ENCODE measurements at regions not wholly inside any gene's neighbourhood (a gene's known extent, or its start where the extent isn't known, plus 50 kb on each side); places are given as distances from the start of the nearest gene placed in this dataset.

DNA sequence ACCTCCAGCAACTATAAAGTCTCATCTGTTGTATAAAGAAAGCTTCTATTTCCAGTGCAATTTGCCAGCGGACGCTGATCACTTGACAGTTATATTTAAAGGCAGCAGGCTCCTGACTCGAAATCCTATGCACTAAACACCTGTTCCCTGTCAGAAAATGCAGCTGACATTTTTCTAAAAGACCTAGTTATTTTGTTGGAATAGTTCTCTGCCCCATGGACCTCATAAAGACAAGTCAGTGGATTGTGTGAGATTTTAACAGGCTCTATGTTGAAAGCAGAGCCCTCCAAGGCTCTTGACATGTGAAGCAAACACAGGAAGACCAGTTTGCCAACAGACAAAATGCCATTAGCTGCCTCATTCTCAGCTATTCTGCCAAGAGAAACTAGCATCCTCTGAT is 304.7 kb upstream of the KLF12 start:
- FAIRE-seq, result no peak
- Histone ChIP-seq H3K4me2 (ENCODE audit: control insufficient read depth, insufficient read depth) (no peak overlapping the region), H3K79me2 (ENCODE audit: control insufficient read depth, insufficient read depth, low read length) (no peaks in the 10 kb centered on the region), H3K9ac (ENCODE audit: control insufficient read depth, insufficient read depth, low read length) (no peak overlapping the region), H3K4me3 (no peak overlapping the region), H3K27me3 (replicated peaks in 1 of 2; ENCODE audit: control insufficient read depth in 2 of 2, insufficient read depth in 2 of 2, low read length in 1 of 2) (no peaks in the 10 kb centered on the region), H3K9me3 (replicated peaks; ENCODE audit: control insufficient read depth, insufficient read depth, low read length) (no peaks in the 10 kb centered on the region), H3K36me3 (ENCODE audit: control insufficient read depth in 2 of 2, insufficient read depth in 2 of 2, low read length in 1 of 2) (no peaks in the 10 kb centered on the region), H4K20me1 (ENCODE audit: control insufficient read depth, insufficient read depth) (no peaks in the 10 kb centered on the region), H3K27ac (ENCODE audit: control insufficient read depth, insufficient read depth) (no peak overlapping the region), H3K4me1 (ENCODE audit: control insufficient read depth, insufficient read depth, low read length) (no peaks in the 10 kb centered on the region), H2AFZ (ENCODE audit: control insufficient read depth, low read depth, low read length) (no peak overlapping the region)
- POLR2A ChIA-PET, result no interaction called here
- RAD21 ChIA-PET (ENCODE audit: unreplicated experiment), result no interaction called here
- intact Hi-C loops (cut with micrococcal nuclease; ENCODE audit: unreplicated experiment), result no loop called here
- no peak for DNase-seq (ENCODE audit: low read depth, low spot score)
- no TSS peak for BruUV-seq (replicated peaks)
- CTCF ChIA-PET, result no interaction called here
- in situ Hi-C loops (cut with MboI), result no loop called here
- ATAC-seq, result no peak
- no peak for TF ChIP-seq NR2C2 (IDR thresholded peaks at IDR 0.05; ENCODE audit: borderline replicate concordance, control insufficient read depth, insufficient read length, low read depth)
- TF ChIP-seq RCOR1 (conservative IDR thresholded peaks at IDR 0.05; ENCODE audit: low read depth, low read length), result no peak
- no peak for TF ChIP-seq HDAC2 (IDR thresholded peaks at IDR 0.05)
- no peak for TF ChIP-seq CREM (IDR thresholded peaks at IDR 0.05; ENCODE audit: low read depth)
- TF ChIP-seq ATF7 (IDR thresholded peaks at IDR 0.05; ENCODE audit: low read depth), result no peak
- no peak for TF ChIP-seq ZBED1 (IDR thresholded peaks at IDR 0.05; ENCODE audit: borderline replicate concordance)
- no peak for TF ChIP-seq BACH1 (IDR thresholded peaks at IDR 0.05; ENCODE audit: borderline replicate concordance)
- no peak for TF ChIP-seq NFIC (IDR thresholded peaks at IDR 0.05; ENCODE audit: low read depth, low read length)
- TF ChIP-seq CEBPB (IDR thresholded peaks at IDR 0.05; ENCODE audit: borderline replicate concordance in 1 of 2, low read depth in 2 of 2, low read length in 2 of 2), result no peak
- TF ChIP-seq TAF1 (IDR thresholded peaks at IDR 0.05; ENCODE audit: borderline replicate concordance, low read depth, low read length), result no peak
- TF ChIP-seq, protein P1, sequence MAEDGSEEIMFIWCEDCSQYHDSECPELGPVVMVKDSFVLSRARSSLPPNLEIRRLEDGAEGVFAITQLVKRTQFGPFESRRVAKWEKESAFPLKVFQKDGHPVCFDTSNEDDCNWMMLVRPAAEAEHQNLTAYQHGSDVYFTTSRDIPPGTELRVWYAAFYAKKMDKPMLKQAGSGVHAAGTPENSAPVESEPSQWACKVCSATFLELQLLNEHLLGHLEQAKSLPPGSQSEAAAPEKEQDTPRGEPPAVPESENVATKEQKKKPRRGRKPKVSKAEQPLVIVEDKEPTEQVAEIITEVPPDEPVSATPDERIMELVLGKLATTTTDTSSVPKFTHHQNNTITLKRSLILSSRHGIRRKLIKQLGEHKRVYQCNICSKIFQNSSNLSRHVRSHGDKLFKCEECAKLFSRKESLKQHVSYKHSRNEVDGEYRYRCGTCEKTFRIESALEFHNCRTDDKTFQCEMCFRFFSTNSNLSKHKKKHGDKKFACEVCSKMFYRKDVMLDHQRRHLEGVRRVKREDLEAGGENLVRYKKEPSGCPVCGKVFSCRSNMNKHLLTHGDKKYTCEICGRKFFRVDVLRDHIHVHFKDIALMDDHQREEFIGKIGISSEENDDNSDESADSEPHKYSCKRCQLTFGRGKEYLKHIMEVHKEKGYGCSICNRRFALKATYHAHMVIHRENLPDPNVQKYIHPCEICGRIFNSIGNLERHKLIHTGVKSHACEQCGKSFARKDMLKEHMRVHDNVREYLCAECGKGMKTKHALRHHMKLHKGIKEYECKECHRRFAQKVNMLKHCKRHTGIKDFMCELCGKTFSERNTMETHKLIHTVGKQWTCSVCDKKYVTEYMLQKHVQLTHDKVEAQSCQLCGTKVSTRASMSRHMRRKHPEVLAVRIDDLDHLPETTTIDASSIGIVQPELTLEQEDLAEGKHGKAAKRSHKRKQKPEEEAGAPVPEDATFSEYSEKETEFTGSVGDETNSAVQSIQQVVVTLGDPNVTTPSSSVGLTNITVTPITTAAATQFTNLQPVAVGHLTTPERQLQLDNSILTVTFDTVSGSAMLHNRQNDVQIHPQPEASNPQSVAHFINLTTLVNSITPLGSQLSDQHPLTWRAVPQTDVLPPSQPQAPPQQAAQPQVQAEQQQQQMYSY (CRISPR knock-in tag; IDR thresholded peaks at IDR 0.05), result no peak
- no peak for TF ChIP-seq ZZZ3 (IDR thresholded peaks at IDR 0.05; ENCODE audit: control insufficient read depth, insufficient read length, low read depth)
- SMC1A ChIA-PET (ENCODE audit: uncharacterized antibody, unreplicated experiment), result no interaction called here
- 51% methylated on average over 3 of the region's 3 CpGs for WGBS (ENCODE audit: insufficient coverage, insufficient replicate concordance, low lambda C conversion rate, missing lambda C conversion rate)
